GM18951 (cell line): ENCODE measurements at regions not wholly inside any gene's neighbourhood (a gene's known extent, or its start where the extent isn't known, plus 50 kb on each side); places are given as distances from the start of the nearest gene placed in this dataset.
"Not testable (repeated sequence)": the region's sequence is repeated elsewhere in the genome, so short reads cannot be mapped to it uniquely, and the experiment has no call there.

ENCODE experiments used
- POLR2A ChIP-seq: IDR thresholded peaks from 4 replicates; pipeline ENCODE4 v1.6.1; 2011; ENCODE audit warnings: mild to moderate bottlenecking; ENCODE audit not compliant: insufficient read length, insufficient read depth; ENCODE audit errors: extremely low read depth
- in situ Hi-C: fragments of 300-500 bp; cut with MboI; formaldehyde crosslinking; loops from one replicate; pipeline ENCODE4 v1.12.0; 2022; ENCODE audit warnings: low sequenced_read_pairs, mixed read lengths, inconsistent platforms; ENCODE audit not compliant: unreplicated experiment

DNA sequence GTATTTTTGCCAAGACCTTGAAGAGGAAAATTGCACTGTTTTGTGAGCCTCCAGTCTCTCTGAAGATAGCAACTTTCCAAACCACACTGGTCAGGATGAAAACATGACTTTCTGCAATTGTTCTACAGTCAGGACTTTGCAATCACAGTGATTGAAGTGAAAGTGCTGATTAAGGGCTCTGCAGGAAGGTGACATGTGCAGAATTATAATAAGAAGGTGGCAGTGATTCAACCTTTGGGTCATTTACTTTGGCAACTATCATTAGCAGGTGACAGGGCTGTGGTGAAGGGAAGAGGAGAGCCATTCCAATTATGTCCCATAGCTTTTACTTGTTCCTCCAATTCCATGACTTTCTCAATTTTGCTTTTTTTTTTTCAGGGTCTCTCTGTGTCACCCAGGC is 350.0 kb upstream of the FZD8 start:
- no peak for TF ChIP-seq POLR2A
- in situ Hi-C loops, result no loop called here

DNA sequence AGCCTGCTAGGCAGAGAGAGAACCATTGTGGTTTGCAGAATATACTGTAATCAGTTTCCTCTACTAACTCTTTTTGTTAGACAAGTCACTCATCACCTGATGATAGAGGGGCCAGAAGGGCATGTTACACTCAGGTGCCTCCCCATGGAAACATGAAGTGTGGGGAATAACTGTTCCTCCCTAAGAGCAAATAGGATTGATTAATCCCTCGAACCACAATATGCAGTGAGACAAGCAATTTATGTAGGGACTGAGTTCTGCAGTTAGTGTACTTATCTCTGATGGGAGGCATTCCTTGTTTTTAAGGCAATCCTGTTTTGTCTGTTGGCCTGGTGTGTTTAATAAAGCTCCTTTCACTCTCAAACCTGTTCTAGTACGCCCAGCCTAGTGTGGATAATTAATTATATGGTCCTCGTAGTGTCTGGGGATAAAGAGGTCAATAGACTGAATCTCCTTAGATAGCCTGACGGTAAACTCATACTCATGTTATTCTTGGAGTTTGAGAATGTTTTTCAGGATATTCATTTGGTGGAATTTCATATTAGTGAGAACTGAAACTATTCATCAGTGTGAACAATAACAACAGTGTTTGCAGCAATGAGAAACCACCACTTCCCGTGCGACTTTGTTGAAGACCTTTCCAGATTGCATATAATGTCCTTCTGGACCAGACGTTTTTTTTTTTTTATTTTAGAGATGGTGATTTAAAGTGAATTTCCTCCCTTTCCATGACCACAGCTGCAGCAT is 344.8 kb upstream of the FZD8 start:
- in situ Hi-C loops, result no loop called here
- TF ChIP-seq POLR2A, result no peak

DNA sequence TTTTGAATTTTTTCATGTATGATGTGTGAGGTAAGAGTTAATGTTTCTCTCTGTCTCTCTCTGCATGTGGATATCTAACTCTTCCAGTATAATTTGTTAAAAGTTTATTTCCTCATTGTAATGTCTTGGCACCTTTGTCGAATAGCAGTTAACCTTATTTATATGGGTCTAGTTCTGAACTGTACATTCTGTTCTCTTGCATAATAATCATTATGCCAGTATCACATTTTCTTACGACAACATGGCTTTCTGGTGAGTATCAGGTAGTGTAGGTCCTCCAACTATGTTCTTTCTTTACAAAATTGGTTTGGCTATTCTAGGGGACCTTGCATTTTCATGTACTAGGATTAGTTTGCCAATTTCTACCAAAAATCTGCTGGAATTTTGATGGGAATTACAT is 337.0 kb upstream of the FZD8 start:
- in situ Hi-C loops, result no loop called here
- no peak for TF ChIP-seq POLR2A

DNA sequence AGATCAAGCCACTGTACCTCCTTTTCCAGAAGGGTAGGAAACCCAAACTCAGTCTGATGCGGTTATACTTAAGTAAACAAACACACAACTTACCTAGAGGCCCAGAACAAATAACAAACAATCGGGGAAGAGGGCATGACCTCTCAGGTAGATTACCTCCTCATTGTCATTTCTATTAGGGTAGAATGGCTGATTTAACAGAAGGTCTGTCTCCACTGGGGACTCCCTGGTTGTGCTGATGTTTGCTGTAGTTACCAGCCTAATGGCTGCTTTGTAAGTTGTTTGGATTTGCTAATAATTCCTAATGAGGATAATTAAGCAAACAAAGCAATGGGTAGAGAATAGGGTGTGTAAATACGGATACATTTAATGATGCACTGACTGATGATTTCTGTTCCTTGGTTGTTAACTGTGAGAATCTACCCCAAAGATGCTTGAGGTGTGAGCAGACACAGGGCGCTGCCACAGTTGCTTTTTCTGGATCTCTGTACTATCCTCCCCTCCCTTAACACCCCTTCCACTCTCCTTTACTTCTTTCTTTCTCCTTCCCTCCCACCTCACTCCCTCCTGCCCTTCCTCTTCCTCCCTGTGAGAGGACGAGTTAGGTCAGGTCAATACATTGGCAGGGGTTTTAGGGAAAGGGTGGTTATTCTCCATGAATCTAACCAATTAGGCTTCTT is 332.0 kb upstream of the FZD8 start:
- in situ Hi-C loops, result not testable (repeated sequence)

DNA sequence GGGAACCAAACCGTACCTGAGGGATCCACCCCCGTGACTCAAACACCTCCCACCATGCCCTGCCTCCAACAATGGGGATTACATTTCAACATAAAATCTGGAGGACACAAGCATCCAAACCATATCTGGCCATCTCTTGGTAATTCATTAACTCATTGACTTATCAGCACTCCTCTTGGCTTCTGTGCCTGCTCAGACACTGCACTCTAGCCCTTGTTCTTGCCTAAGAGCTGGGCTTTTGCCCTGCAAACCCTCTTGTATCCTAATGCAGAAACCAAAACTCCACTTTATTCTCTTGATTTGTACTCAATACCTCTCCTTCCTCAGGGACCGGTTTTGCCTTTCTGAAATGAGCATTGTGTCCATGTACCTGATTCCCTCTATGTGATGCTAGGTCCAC is 330.2 kb upstream of the FZD8 start:
- no peak for TF ChIP-seq POLR2A
- in situ Hi-C loops, result no loop called here

GRCh38 chr10:35971397-35971796 is 329.3 kb upstream of the FZD8 start:
- in situ Hi-C loops, result no loop called here
- no peak for TF ChIP-seq POLR2A

GRCh38 chr10:35963685-35964084 is 321.6 kb upstream of the FZD8 start:
- TF ChIP-seq POLR2A, result no peak
- in situ Hi-C loops, result no loop called here

GRCh38 chr10:35961501-35961900 is 319.4 kb upstream of the FZD8 start:
- in situ Hi-C loops, result no loop called here
- no peak for TF ChIP-seq POLR2A

DNA sequence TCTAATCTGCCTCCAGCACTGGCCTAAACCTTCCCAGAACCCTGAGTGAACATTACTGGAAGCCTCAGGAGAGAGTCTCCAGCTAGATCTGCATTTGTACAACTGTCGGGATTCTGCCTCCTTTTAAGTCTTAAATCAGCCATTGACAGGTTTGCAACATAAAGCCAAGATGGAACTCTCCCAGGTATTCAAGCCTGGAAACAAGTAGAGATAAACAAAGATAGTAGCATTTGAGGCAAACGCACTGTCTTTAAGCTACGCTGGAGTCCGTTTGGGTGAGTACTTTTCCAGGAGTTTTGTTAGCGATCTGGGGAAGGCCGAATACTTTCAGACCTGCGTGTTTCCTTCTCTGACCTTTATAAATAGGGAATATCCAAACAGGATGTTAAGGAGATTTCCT is 317.2 kb upstream of the FZD8 start:
- TF ChIP-seq POLR2A, result no peak
- in situ Hi-C loops, result no loop called here

GRCh38 chr10:35958609-35959008 is 316.5 kb upstream of the FZD8 start:
- in situ Hi-C loops, result not testable (repeated sequence)

DNA sequence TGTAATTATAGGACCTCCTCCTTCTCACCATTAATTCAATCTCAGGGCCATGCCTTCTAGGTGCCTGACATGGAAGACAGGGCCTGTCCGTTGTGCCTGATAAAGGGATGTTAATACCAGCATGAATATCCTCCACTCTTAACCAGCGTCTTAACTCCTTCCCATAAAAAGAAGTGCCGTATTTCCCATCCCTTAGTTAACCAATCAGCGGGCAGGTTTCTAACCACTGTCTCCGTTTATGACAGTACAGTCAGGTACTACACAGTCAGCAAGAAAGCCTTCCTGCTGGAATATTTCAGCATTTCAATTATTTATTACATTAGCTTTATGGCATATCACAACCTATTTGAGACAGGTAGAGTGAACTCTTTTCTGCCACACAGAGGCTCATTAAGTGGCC is 308.6 kb upstream of the FZD8 start:
- in situ Hi-C loops, result no loop called here
- TF ChIP-seq POLR2A, result no peak

- no peak for TF ChIP-seq POLR2A
- in situ Hi-C loops, result no loop called here
Observed at GRCh38 chr10:35950226-35950625, 308.1 kb upstream of the FZD8 start.

GRCh38 chr10:35949811-35950211 is 307.7 kb upstream of the FZD8 start:
- in situ Hi-C loops, result no loop called here
- TF ChIP-seq POLR2A, result no peak

- no peak for TF ChIP-seq POLR2A
- in situ Hi-C loops, result no loop called here
Observed at GRCh38 chr10:35946556-35946955, 304.5 kb upstream of the FZD8 start.
